ENCODE measurements at regions not wholly inside any gene's neighbourhood (a gene's known extent, or its start where the extent isn't known, plus 50 kb on each side); places are given as distances from the start of the nearest gene placed in this dataset.

- no TSS peak for BruUV-seq (replicated peaks)
- TF ChIP-seq EZH2phosphoT487 (IDR thresholded peaks at IDR 0.05; ENCODE audit: borderline replicate concordance, low read length): no peak
- TF ChIP-seq CTCF (conservative IDR thresholded peaks at IDR 0.05; ENCODE audit: low read depth, low read length): no peak
- no peak for TF ChIP-seq EZH2 (IDR thresholded peaks at IDR 0.05; ENCODE audit: low read length, unreplicated experiment)
- ATAC-seq: no peak
- Histone ChIP-seq H3K79me2 (ENCODE audit: low read length) (no peaks in the 10 kb centered on the region), H3F3A (ENCODE audit: low read length, unreplicated experiment) (no peaks in the 10 kb centered on the region), H3K4me3 (ENCODE audit: low read length) (no peak overlapping the region), H4K20me1 (ENCODE audit: low read length) (no peaks in the 10 kb centered on the region), H3K36me3 (ENCODE audit: low read depth, low read length) (no peaks in the 10 kb centered on the region), H3K27me3 (ENCODE audit: low read length) (no peaks in the 10 kb centered on the region), H3K9ac (ENCODE audit: low read length) (no peak overlapping the region), H3K9me2 (replicated peaks; ENCODE audit: low read length) (no peaks in the 10 kb centered on the region), H3K27ac (ENCODE audit: low read length) (no peak overlapping the region), H3K9me3 (ENCODE audit: low read length) (no peaks in the 10 kb centered on the region), H2AFZ (ENCODE audit: low read length) (no peak overlapping the region), H3K4me2 (ENCODE audit: low read length) (0 out of 2 replicates have a peak overlapping the region, but pooled peaks have one; percentile 6), H3K4me1 (ENCODE audit: insufficient read depth, low read length) (peaks cover 35% of the 10 kb centered on the region)
- no peak for DNase-seq
- ChIA-PET POLR2A (ENCODE audit: unreplicated experiment) (no interaction called here), CTCF (no interaction called here)
- intact Hi-C loops (cut with micrococcal nuclease): no loop called here
Observed at GRCh38 chr14:65206078-65206447, 103.7 kb upstream of the MAX start.

- peaks cover 40% of the 10 kb centered on the region for H3K4me1 ChIP-seq (ENCODE audit: insufficient read depth, low read length)
- peak overlapping the region; percentile 22 for H3K4me2 ChIP-seq (ENCODE audit: low read length)
Observed at GRCh38 chr14:65206448-65207096, 104.3 kb upstream of the MAX start.

More at GRCh38 chr14:65206448-65207096, 104.3 kb upstream of the MAX start:
- no peaks in the 10 kb centered on the region for H3K9me3 ChIP-seq (ENCODE audit: low read length)
- ATAC-seq: peak; percentile 81
- intact Hi-C loops (cut with micrococcal nuclease): no loop called here
- POLR2A ChIA-PET (ENCODE audit: unreplicated experiment): interaction anchor here (0.5 to 0.6 kb wide), 2 partner anchors 20 to 104 kb away, joined by 4 to 6 read pairs; partner anchors contain the start of gene MAX
- no peaks in the 10 kb centered on the region for H3K79me2 ChIP-seq (ENCODE audit: low read length)
- no peaks in the 10 kb centered on the region for H4K20me1 ChIP-seq (ENCODE audit: low read length)
- TF ChIP-seq EZH2 (IDR thresholded peaks at IDR 0.05; ENCODE audit: low read length, unreplicated experiment) (no peak), CTCF (conservative IDR thresholded peaks at IDR 0.05; ENCODE audit: low read depth, low read length) (no peak), EZH2phosphoT487 (IDR thresholded peaks at IDR 0.05; ENCODE audit: borderline replicate concordance, low read length) (no peak)
- CTCF ChIA-PET: interaction anchor here (0.7 kb wide), 1 partner anchor 95 kb away, joined by 5 read pairs; no protein-coding TSS in a partner anchor
- no peaks in the 10 kb centered on the region for H3K27me3 ChIP-seq (ENCODE audit: low read length)
- H3K36me3 ChIP-seq (ENCODE audit: low read depth, low read length): no peaks in the 10 kb centered on the region
- no peak overlapping the region for H3K9ac ChIP-seq (ENCODE audit: low read length)
- H3K9me2 ChIP-seq (replicated peaks; ENCODE audit: low read length): no peaks in the 10 kb centered on the region
- BruUV-seq (replicated peaks): no TSS peak
- peak; percentile 78 for DNase-seq
- no peak overlapping the region for H2AFZ ChIP-seq (ENCODE audit: low read length)
- H3K27ac ChIP-seq (ENCODE audit: low read length): peak overlapping the region; percentile 58
- no peaks in the 10 kb centered on the region for H3F3A ChIP-seq (ENCODE audit: low read length, unreplicated experiment)
- no peak overlapping the region for H3K4me3 ChIP-seq (ENCODE audit: low read length)
